ENCODE measurements at regions not wholly inside any gene's neighbourhood (a gene's known extent, or its start where the extent isn't known, plus 50 kb on each side); places are given as distances from the start of the nearest gene placed in this dataset.

DNA sequence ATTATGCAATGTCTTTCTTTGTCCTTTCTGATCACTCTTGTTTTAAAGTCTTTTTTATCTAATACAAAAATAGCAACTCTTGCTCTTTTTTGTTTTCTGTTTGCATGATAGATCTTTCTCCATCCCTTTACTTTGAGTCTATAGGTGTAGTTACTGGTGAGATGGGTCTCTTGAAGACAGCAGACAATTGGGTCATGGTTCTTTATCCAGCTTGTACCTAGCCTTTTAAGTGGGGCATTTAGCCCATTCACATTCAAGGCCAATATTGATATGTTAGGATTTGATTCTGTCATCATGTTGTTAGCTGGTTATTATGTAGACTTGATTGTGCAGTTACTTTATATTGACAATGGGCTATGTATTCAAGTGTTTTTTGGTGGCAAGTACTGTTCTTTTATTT lies 245.9 kb upstream of the TARS1 start:
- no peak overlapping the region for H3K27ac Mint-ChIP-seq
- no peaks in the 10 kb centered on the region for H3K36me3 Mint-ChIP-seq (ENCODE audit: low read depth)

GRCh38 chr5:33195431-33196165 lies 245.2 kb upstream of the TARS1 start:
- Mint-ChIP-seq H3K4me1 (no peaks in the 10 kb centered on the region), H3K27me3 (ENCODE audit: low read depth, poor library complexity) (no peaks in the 10 kb centered on the region), H3K9me3 (peaks cover 19% of the 10 kb centered on the region), H3K27ac (no peak overlapping the region), H3K4me3 (no peak overlapping the region), H3K36me3 (ENCODE audit: low read depth) (no peaks in the 10 kb centered on the region)
- TF ChIP-seq CTCF (IDR thresholded peaks at IDR 0.05): no peak
- DNase-seq: no peak

More for the DNA sequence above, 245.9 kb upstream of the TARS1 start:
- Mint-ChIP-seq H3K9me3 (peaks cover 19% of the 10 kb centered on the region), H3K4me3 (no peak overlapping the region), H3K27me3 (ENCODE audit: low read depth, poor library complexity) (peaks cover under 1% of the 10 kb centered on the region), H3K4me1 (no peaks in the 10 kb centered on the region)
- DNase-seq: no peak
- TF ChIP-seq CTCF (IDR thresholded peaks at IDR 0.05): no peak

GRCh38 chr5:33198836-33199235 lies 241.9 kb upstream of the TARS1 start:
- H3K27ac Mint-ChIP-seq: no peak overlapping the region
- H3K27me3 Mint-ChIP-seq (ENCODE audit: low read depth, poor library complexity): peaks cover 5% of the 10 kb centered on the region
- H3K4me3 Mint-ChIP-seq: no peak overlapping the region

GRCh38 chr5:33203931-33204330 lies 236.8 kb upstream of the TARS1 start:
- Mint-ChIP-seq H3K27ac (no peak overlapping the region), H3K9me3 (peaks cover 6% of the 10 kb centered on the region), H3K4me3 (no peak overlapping the region), H3K27me3 (ENCODE audit: low read depth, poor library complexity) (peaks cover 9% of the 10 kb centered on the region), H3K36me3 (ENCODE audit: low read depth) (no peaks in the 10 kb centered on the region), H3K4me1 (no peaks in the 10 kb centered on the region)
- no peak for TF ChIP-seq CTCF (IDR thresholded peaks at IDR 0.05)
- no peak for DNase-seq

More at GRCh38 chr5:33198836-33199235, 241.9 kb upstream of the TARS1 start:
- no peak for TF ChIP-seq CTCF (IDR thresholded peaks at IDR 0.05)
- Mint-ChIP-seq H3K9me3 (peaks cover 13% of the 10 kb centered on the region), H3K4me1 (no peaks in the 10 kb centered on the region), H3K36me3 (ENCODE audit: low read depth) (no peaks in the 10 kb centered on the region)
- no peak for DNase-seq

GRCh38 chr5:33205079-33205478 lies 235.7 kb upstream of the TARS1 start:
- no peaks in the 10 kb centered on the region for H3K4me1 Mint-ChIP-seq
- H3K27ac Mint-ChIP-seq: no peak overlapping the region
- H3K4me3 Mint-ChIP-seq: no peak overlapping the region
- peaks cover 12% of the 10 kb centered on the region for H3K27me3 Mint-ChIP-seq (ENCODE audit: low read depth, poor library complexity)
- H3K36me3 Mint-ChIP-seq (ENCODE audit: low read depth): no peaks in the 10 kb centered on the region
- no peak for TF ChIP-seq CTCF (IDR thresholded peaks at IDR 0.05)
- peaks cover 11% of the 10 kb centered on the region for H3K9me3 Mint-ChIP-seq
- DNase-seq: no peak

Data from nephron progenitor cell (in vitro differentiated cells).